SK-N-DZ (cell line): ENCODE measurements at regions not wholly inside any gene's neighbourhood (a gene's known extent, or its start where the extent isn't known, plus 50 kb on each side); places are given as distances from the start of the nearest gene placed in this dataset.

ENCODE experiments used
- DNase-seq: peaks from one replicate; pipeline ENCODE4 v3.0.0-alpha.2; 2015; ENCODE audit warnings: low spot score

GRCh38 chr4:26104056-26104685 is 190.2 kb downstream of the SMIM20 start:
- no peak for DNase-seq

- DNase-seq, result no peak
Observed at GRCh38 chr4:26105337-26105736, 191.3 kb downstream of the SMIM20 start.

GRCh38 chr4:26105815-26106699 is 192.0 kb downstream of the SMIM20 start:
- no peak for DNase-seq

GRCh38 chr4:26106776-26107175 is 192.8 kb downstream of the SMIM20 start:
- DNase-seq, result no peak

- DNase-seq, result no peak
Observed at GRCh38 chr4:26108054-26108453, 194.0 kb downstream of the SMIM20 start.

- DNase-seq, result no peak
Observed at GRCh38 chr4:26110493-26110892, 196.5 kb downstream of the SMIM20 start.

- no peak for DNase-seq
Observed at GRCh38 chr4:26113339-26113940, 199.4 kb downstream of the SMIM20 start.

- peak; percentile 45 for DNase-seq
Observed at GRCh38 chr4:26116057-26116456, 202.0 kb downstream of the SMIM20 start.

- DNase-seq, result no peak
Observed at GRCh38 chr4:26120098-26120825, 200.6 kb upstream of the RBPJ start.

- no peak for DNase-seq
Observed at GRCh38 chr4:26122690-26123089, 198.1 kb upstream of the RBPJ start.

GRCh38 chr4:26124753-26125321 is 196.0 kb upstream of the RBPJ start:
- no peak for DNase-seq

- no peak for DNase-seq
Observed at GRCh38 chr4:26126143-26126718, 194.6 kb upstream of the RBPJ start.

- DNase-seq, result no peak
Observed at GRCh38 chr4:26126994-26127393, 193.8 kb upstream of the RBPJ start.

GRCh38 chr4:26127851-26128337 is 192.9 kb upstream of the RBPJ start:
- DNase-seq, result no peak

- DNase-seq, result no peak
Observed at GRCh38 chr4:26130173-26130572, 190.6 kb upstream of the RBPJ start.

- DNase-seq, result no peak
Observed at GRCh38 chr4:26130841-26131432, 189.9 kb upstream of the RBPJ start.

GRCh38 chr4:26131711-26132110 is 189.1 kb upstream of the RBPJ start:
- DNase-seq, result no peak

- no peak for DNase-seq
Observed at GRCh38 chr4:26132858-26133257, 188.0 kb upstream of the RBPJ start.

- DNase-seq, result no peak
Observed at GRCh38 chr4:26133840-26134239, 187.0 kb upstream of the RBPJ start.

- no peak for DNase-seq
Observed at GRCh38 chr4:26135331-26135730, 185.5 kb upstream of the RBPJ start.

- DNase-seq, result no peak
Observed at GRCh38 chr4:26136615-26137014, 184.2 kb upstream of the RBPJ start.
